ENCODE measurements at regions not wholly inside any gene's neighbourhood (a gene's known extent, or its start where the extent isn't known, plus 50 kb on each side); places are given as distances from the start of the nearest gene placed in this dataset.

DNA sequence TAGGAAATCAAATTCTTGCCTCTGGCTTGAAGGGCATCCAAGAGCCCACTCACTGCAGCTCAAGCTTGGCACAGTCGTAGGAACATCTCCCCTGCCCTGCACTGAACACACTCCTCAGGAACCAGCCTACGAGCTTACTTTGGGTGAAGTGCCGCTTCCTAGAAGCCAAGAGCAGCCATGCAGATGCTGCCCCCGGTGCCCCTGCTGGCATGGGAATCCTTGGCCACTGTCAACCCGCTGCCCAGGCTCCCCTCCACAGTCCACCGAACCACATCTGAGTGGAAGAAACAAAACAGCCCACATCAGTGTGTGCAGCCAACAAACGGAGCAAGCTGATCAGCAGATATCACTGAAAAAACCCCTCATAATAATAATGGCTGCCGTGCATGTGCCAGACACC is 89.8 kb downstream of the TMEM215 start:
- ATAC-seq (no peak), DNase-seq (ENCODE audit: low spot score) (no peak)
- no peaks in the 10 kb centered on the region for H3K36me3 Mint-ChIP-seq
- H3K4me1 Mint-ChIP-seq: no peaks in the 10 kb centered on the region
- CTCF ChIA-PET: no interaction called here
- POLR2A ChIA-PET: interaction anchor here (0.7 kb wide), 1 partner anchor 13 kb away, joined by 3 read pairs; no protein-coding TSS in a partner anchor
- no peaks in the 10 kb centered on the region for H3K9me3 Mint-ChIP-seq
- no peaks in the 10 kb centered on the region for H3K27me3 Mint-ChIP-seq (ENCODE audit: low read depth)
- no peak overlapping the region for H3K4me3 Mint-ChIP-seq
- H3K27ac Mint-ChIP-seq: no peak overlapping the region
- no peak for TF ChIP-seq SMAD3 (CRISPR knock-in tag; IDR thresholded peaks at IDR 0.05; ENCODE audit: borderline replicate concordance)
- no peak for TF ChIP-seq ZNF219 (CRISPR knock-in tag; IDR thresholded peaks at IDR 0.05; ENCODE audit: borderline replicate concordance)
- TF ChIP-seq PRRX2 (CRISPR knock-in tag; IDR thresholded peaks at IDR 0.05): no peak
- TF ChIP-seq, protein P1, sequence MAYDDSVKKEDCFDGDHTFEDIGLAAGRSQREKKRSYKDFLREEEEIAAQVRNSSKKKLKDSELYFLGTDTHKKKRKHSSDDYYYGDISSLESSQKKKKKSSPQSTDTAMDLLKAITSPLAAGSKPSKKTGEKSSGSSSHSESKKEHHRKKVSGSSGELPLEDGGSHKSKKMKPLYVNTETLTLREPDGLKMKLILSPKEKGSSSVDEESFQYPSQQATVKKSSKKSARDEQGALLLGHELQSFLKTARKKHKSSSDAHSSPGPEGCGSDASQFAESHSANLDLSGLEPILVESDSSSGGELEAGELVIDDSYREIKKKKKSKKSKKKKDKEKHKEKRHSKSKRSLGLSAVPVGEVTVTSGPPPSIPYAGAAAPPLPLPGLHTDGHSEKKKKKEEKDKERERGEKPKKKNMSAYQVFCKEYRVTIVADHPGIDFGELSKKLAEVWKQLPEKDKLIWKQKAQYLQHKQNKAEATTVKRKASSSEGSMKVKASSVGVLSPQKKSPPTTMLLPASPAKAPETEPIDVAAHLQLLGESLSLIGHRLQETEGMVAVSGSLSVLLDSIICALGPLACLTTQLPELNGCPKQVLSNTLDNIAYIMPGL (CRISPR knock-in tag; IDR thresholded peaks at IDR 0.05): no peak

DNA sequence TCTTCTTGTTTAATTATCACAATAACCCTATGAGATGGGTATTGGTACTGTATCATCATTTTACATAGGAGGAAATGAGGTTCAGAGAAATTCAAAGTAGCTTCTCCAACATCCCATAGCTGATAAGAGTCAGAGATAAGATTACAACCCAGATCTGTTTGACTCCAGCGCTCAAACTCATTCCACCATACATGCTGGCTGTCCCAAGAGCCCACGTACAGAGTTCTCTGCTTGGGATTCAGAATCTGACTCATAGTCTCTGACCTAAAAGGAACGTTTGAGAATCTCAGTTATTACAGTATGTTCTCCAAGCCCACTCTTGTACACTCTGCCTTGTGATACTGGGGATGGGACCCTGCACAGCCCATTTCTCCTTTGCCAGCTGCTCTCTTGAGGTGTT is 90.2 kb downstream of the TMEM215 start:
- H3K27me3 Mint-ChIP-seq (ENCODE audit: low read depth): no peaks in the 10 kb centered on the region
- no peaks in the 10 kb centered on the region for H3K36me3 Mint-ChIP-seq
- no peak overlapping the region for H3K4me3 Mint-ChIP-seq
- H3K9me3 Mint-ChIP-seq: no peaks in the 10 kb centered on the region
- ChIA-PET POLR2A (interaction anchor here (0.7 kb wide), 1 partner anchor 14 kb away, joined by 3 read pairs; no protein-coding TSS in a partner anchor), CTCF (no interaction called here)
- no peaks in the 10 kb centered on the region for H3K4me1 Mint-ChIP-seq
- DNase-seq (ENCODE audit: low spot score) (no peak), ATAC-seq (no peak)
- no peak overlapping the region for H3K27ac Mint-ChIP-seq
- TF ChIP-seq KAT7 (CRISPR knock-in tag; IDR thresholded peaks at IDR 0.05; ENCODE audit: borderline replicate concordance) (no peak), ZNF416 (CRISPR knock-in tag; IDR thresholded peaks at IDR 0.05) (no peak), ZNF396 (CRISPR knock-in tag; IDR thresholded peaks at IDR 0.05; ENCODE audit: borderline replicate concordance) (no peak), OVOL2 (CRISPR knock-in tag; IDR thresholded peaks at IDR 0.05; ENCODE audit: borderline replicate concordance) (no peak), ZNF671 (CRISPR knock-in tag; IDR thresholded peaks at IDR 0.05) (no peak), ATF1 (CRISPR knock-in tag; IDR thresholded peaks at IDR 0.05) (no peak), EMX1 (CRISPR knock-in tag; IDR thresholded peaks at IDR 0.05) (no peak), RORB (CRISPR knock-in tag; IDR thresholded peaks at IDR 0.05) (no peak), SMAD4 (CRISPR knock-in tag; IDR thresholded peaks at IDR 0.05) (no peak), AFF4 (CRISPR knock-in tag; IDR thresholded peaks at IDR 0.05; ENCODE audit: borderline replicate concordance) (no peak), ZSCAN18 (CRISPR knock-in tag; IDR thresholded peaks at IDR 0.05) (no peak), ETV6 (CRISPR knock-in tag; IDR thresholded peaks at IDR 0.05) (no peak), FOXJ3 (CRISPR knock-in tag; IDR thresholded peaks at IDR 0.05; ENCODE audit: borderline replicate concordance) (no peak)
- TF ChIP-seq, protein P2, sequence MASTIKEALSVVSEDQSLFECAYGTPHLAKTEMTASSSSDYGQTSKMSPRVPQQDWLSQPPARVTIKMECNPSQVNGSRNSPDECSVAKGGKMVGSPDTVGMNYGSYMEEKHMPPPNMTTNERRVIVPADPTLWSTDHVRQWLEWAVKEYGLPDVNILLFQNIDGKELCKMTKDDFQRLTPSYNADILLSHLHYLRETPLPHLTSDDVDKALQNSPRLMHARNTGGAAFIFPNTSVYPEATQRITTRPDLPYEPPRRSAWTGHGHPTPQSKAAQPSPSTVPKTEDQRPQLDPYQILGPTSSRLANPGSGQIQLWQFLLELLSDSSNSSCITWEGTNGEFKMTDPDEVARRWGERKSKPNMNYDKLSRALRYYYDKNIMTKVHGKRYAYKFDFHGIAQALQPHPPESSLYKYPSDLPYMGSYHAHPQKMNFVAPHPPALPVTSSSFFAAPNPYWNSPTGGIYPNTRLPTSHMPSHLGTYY (CRISPR knock-in tag; IDR thresholded peaks at IDR 0.05): no peak
- TF ChIP-seq, protein P1 (CRISPR knock-in tag; IDR thresholded peaks at IDR 0.05): no peak
- TF ChIP-seq, protein P3, sequence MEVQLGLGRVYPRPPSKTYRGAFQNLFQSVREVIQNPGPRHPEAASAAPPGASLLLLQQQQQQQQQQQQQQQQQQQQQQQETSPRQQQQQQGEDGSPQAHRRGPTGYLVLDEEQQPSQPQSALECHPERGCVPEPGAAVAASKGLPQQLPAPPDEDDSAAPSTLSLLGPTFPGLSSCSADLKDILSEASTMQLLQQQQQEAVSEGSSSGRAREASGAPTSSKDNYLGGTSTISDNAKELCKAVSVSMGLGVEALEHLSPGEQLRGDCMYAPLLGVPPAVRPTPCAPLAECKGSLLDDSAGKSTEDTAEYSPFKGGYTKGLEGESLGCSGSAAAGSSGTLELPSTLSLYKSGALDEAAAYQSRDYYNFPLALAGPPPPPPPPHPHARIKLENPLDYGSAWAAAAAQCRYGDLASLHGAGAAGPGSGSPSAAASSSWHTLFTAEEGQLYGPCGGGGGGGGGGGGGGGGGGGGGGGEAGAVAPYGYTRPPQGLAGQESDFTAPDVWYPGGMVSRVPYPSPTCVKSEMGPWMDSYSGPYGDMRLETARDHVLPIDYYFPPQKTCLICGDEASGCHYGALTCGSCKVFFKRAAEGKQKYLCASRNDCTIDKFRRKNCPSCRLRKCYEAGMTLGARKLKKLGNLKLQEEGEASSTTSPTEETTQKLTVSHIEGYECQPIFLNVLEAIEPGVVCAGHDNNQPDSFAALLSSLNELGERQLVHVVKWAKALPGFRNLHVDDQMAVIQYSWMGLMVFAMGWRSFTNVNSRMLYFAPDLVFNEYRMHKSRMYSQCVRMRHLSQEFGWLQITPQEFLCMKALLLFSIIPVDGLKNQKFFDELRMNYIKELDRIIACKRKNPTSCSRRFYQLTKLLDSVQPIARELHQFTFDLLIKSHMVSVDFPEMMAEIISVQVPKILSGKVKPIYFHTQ (CRISPR knock-in tag; IDR thresholded peaks at IDR 0.05): no peak
- TF ChIP-seq, protein P4, sequence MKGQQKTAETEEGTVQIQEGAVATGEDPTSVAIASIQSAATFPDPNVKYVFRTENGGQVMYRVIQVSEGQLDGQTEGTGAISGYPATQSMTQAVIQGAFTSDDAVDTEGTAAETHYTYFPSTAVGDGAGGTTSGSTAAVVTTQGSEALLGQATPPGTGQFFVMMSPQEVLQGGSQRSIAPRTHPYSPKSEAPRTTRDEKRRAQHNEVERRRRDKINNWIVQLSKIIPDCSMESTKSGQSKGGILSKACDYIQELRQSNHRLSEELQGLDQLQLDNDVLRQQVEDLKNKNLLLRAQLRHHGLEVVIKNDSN (CRISPR knock-in tag; IDR thresholded peaks at IDR 0.05): no peak
- TF ChIP-seq, protein P5, sequence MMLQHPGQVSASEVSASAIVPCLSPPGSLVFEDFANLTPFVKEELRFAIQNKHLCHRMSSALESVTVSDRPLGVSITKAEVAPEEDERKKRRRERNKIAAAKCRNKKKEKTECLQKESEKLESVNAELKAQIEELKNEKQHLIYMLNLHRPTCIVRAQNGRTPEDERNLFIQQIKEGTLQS (CRISPR knock-in tag; conservative IDR thresholded peaks at IDR 0.05): no peak

Data from WTC11 (cell line).